GM21526 (cell line): ENCODE measurements at regions not wholly inside any gene's neighbourhood (a gene's known extent, or its start where the extent isn't known, plus 50 kb on each side); places are given as distances from the start of the nearest gene placed in this dataset.
"Not testable (repeated sequence)": the region's sequence is repeated elsewhere in the genome, so short reads cannot be mapped to it uniquely, and the experiment has no call there.

ENCODE experiments used
- ATAC-seq: cut with Tn5 transposase; IDR thresholded peaks from one replicate; pipeline ENCODE4 v1.9.1; 2021; ENCODE audit warnings: moderate library complexity; ENCODE audit not compliant: unreplicated experiment, low FRiP score

DNA sequence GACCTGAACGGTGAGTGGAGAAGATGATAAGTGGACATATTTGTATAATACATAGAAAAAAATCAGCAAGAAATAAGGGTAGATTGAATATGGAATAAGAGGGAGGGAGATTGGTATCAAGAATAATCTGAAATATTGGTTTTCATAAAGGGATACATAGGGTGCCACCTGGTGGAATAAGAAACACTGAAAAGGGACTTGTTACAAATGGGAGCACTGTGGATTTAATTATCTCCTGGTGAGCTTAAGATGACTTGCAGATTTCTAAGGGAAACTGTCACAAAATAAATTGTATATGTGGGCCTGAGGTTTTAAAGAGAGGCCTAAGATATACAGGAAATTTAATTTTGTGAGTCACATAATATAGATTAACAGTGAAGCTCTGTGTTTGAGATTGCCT is 1403.5 kb upstream of the CDH18 start:
- ATAC-seq: no peak

GRCh38 chr5:21360754-21361153 is 1372.8 kb upstream of the CDH18 start:
- not testable (repeated sequence) for ATAC-seq

DNA sequence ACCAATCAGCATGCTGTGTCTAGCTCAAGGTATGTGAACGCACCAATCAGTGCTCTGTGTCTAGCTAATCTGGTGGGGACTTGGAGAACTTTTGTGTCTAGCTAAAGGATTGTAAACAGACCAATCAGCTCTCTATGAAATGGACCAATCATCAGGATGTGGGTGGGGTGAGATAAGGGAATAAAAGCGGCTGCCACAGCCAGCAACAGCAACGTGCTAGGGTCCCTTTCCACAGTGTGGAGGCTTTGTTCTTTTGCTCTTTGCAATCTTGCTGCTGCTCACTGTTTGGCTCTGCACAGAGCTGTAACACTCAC is 1353.9 kb upstream of the CDH18 start:
- not testable (repeated sequence) for ATAC-seq

DNA sequence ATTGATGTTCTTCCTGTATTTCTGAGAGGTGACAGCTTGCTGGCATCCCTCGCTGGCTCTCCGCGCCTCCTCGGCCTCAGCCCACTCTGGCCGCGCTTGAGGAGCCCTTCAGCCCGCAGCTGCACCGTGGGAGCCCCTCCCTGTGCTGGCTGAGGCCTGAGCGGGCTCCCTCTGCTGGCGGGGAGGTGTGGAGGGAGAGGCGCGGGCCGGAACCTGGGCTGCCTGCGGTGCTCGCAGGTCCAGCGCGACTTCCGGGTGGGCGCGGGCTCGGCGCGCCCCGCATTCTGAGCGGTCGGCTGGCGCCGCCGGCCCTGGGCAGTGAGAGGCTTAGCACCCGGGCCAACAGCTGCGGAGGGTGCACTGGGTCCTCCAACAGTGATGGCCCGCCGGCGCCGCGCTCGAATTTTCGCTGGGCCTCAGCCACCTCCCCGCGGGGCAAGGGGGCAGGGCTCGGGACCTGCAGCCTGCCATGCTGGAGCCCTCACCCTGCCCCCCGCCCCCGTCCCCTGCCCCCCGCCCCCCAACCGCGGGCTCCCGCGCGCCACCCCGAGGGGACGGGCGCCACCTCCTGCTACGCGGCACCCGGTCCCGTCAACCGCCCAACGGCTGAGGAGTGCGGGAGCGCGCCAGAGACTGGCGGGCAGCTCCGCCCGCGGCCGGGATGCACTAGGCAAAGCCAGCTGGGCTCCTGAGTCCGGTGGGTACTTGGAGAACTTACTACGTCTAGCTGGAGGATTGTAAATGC is 1353.4 kb upstream of the CDH18 start:
- ATAC-seq: not testable (repeated sequence)

- ATAC-seq: not testable (repeated sequence)
These were observed 1352.2 kb upstream of the CDH18 start for GRCh38 chr5:21340233-21340632.

DNA sequence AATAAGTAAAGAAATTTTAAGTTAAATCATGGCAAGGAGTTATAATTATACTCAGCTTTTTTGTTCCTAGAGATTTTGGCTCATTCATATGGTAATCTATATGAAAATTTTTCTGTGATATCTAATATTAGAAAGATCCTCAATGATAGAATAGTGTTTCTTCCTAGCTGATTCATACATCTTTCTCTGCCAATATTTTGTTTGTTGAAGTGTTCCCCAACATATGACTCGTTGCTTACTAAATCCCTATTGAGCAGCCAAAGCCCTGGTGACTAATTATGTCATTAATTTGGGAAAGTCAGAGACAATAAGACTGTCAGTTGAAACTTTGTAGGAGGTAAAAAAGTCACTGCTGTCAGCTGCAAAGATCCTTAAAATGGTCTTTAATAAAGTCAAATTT is 1348.5 kb upstream of the CDH18 start:
- not testable (repeated sequence) for ATAC-seq

- not testable (repeated sequence) for ATAC-seq
These were observed 1327.4 kb upstream of the CDH18 start for GRCh38 chr5:21315376-21315775.

DNA sequence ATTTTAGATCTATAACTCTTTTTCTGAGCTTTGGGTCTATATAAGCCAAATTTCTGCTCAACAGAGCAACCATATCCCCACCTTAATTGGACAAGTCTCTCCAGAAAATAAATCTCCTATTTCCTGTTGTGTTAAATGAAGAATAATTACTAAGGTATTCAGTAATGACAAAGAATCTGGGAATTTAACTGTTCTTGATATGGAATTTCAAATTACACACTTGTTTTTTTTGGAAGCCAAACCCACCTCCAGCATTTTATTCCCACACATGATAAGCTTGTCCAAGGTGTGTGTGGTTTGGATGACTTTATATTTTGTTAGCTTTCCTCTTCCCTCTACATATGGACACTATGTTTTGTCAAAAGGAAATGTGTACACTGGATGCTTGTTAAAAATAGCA is 1313.2 kb upstream of the CDH18 start:
- not testable (repeated sequence) for ATAC-seq

GRCh38 chr5:21274361-21274760 is 1286.4 kb upstream of the CDH18 start:
- ATAC-seq: not testable (repeated sequence)

GRCh38 chr5:21263361-21263760 is 1275.4 kb upstream of the CDH18 start:
- no peak for ATAC-seq

DNA sequence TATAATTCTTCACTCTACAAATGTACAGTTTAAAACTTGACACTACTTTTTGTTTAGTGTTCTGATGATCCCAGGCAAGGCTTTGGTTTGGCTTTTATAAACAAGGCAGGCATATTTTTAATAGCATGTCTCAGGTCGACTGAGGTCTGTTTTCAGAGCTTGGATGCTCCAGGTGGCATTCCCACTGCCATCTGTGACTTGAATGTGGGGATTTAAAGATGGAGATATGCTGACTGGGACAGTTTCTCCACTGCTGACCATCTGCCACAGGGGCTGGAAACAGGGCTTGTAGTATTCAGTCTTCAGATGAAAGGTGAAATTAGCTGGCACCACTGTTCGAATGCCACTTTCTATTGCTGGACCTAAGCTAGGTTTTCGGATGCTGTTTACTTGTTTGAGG is 1266.2 kb upstream of the CDH18 start:
- ATAC-seq: no peak

- no peak for ATAC-seq
These were observed 1257.0 kb upstream of the CDH18 start for GRCh38 chr5:21244982-21245381.

DNA sequence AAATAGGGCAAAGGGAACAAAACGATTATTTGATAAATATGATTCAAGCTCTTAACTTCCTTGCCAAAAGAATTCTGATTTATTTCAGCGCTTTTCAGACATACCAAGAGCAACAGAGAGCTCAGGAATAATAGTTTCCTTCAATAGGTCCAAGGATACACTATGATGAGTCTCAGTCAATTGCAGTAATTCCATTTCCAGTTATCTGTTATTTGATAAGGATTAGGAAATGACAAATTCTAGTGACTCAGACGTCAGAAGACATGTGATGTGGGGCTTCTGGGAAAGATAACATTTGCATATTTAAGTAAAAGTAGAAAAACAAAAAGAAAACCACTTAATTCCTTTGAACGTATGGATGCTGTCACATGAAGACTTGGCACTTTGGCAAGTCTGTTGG is 1250.8 kb upstream of the CDH18 start:
- ATAC-seq: no peak

DNA sequence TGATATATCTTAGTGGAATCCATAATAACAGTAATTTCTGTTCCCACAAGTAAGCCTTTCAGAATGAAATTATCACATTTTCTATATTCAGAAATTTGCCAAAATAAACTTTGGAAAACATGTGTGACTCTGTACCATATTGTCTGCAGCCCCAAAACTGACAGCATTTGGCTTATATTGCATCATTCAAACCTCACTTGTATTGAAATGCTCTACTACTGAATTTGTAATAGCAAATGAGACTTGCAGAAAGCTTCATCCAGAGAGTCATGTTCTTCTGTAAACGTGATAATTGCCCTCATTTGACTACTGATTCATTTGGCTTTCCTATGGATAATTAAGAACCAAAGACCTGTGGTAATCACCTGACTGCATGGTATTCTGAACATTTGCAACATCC is 1249.5 kb upstream of the CDH18 start:
- no peak for ATAC-seq

DNA sequence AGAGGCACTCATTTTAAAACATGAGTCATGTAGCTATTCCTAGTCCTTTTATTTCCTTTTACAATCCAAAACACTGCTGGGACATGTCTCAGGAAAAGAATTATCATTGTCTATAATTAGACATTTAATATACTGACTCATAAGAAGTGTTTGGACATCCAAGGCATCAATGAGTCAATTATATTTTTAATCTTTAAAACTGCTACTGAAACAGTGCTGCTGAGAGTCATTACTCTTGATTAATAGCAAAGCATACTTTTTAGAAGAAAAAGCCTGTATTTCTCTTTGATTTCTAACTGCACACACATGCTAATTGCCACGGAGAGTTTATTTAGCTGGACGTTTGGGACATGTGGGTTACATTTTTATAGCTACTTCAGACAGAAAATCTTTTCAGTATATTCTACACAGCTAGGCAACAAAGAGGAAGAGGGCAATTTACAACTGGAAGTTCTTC is 1249.0 kb upstream of the CDH18 start:
- ATAC-seq: no peak

GRCh38 chr5:21236104-21236503 is 1248.1 kb upstream of the CDH18 start:
- ATAC-seq: no peak

DNA sequence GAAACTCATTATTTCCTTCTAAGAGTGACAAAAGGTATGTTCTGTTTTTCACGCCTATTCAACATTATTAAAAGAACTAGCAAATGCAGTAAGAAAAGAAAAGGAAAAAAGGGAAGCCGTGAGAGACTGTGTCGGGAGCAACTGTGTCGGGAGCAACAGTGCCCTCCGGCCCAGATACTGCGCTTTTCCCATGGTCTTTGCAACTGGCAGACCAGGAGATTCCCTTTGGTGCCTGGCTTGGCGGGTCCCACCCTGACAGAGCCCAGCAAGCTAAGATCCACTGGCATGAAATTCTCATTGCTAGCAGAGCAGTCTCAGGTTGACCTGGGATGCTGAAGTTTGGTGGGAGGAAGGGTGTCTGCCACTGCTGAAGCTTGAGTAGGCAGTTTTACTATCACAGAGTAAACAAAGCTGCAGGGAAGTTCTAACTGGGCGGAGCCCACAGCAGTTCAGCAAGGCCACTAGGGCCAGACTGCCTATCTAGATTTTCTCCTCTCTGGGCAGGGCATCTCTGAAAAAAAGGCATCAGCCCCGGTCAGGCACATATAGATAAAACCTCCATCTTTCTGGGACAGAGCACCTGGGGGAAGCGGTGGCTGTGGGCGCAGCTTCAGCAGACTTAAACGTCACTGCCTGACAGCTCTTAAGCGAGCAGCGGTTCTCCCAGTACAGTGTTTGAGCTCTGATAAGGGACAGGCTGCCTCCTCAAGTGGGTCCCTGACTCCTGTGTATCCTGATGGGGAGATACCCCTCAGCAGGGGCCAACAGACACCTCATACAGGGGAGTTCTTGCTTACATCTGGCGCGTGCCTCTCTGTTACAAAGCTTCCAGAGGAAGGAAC is 1237.4 kb upstream of the CDH18 start:
- ATAC-seq: no peak

DNA sequence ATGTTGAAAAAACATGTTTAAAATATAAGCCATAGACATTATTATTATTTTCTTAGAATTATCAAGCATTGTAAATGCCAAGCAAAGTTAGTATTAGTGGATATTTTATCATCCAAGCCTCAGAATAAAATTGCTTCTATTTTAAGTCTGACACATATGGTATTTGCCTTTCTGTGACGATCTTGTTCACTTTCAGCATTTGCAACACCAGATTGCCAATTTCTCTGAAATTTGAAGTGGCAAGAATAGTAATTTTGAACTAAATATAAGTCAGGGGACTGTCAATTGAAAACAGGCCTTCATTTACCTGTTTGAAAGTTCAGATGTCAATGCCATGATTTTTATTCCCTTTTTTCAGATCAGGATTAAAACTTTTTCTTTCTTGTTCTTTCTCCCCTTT is 1233.6 kb upstream of the CDH18 start:
- no peak for ATAC-seq

- no peak for ATAC-seq
These were observed 1232.0 kb upstream of the CDH18 start for GRCh38 chr5:21219966-21220365.

DNA sequence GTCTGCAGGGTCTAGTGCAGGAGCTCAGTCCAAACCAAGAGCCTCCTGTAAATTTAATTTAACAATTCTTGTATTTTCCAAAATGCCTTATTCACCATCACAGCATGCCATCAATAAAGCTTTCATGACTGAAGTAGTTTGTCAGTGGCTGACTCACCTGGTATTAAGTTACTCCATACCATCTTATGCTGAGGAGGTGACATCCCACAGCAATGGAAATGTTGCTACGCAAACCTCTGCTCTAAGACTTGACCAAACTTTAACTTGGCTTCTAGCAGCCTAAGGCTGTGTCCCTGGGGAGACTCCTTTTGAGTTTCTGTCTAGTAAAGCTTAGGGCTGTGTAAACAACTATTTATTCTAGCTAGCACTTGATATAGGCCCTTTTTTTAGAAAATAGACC is 1231.3 kb upstream of the CDH18 start:
- ATAC-seq: no peak

DNA sequence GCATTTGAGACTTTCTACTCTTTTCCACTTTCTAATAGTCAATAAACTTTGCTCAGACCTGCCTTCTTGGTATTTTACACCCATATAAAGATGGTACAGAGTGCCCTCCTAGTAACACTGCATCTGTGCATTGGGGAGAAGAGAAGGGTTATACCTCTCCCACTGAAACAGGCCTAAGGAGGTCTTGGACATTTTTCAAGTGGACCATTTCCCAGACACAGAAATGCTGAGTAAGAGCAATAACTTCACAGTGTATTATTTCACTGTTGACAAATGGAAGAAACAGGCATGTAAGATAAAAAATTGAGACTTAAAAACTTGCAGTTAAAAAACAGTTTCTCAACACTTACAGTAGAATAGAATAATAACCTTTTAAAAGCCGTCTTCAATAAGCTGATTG is 1224.0 kb upstream of the CDH18 start:
- no peak for ATAC-seq

DNA sequence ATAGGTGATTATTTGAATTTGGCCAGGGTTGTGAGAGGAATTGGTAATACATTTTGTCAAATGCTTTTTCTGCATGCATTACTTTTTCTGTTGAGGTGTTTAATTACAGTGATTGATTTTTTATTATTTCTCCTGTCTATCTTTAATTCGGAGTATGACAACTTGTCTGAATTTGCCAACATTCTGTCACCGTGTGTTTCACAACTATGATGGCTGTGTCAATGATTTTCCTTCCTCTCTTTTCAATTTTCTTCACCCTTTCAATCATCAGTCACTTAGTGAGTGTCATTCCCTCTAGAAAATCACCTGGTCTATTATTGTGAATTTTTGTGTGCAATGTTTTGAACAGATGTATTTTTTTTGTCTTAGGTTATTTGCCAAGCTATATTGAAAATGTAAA is 1221.4 kb upstream of the CDH18 start:
- ATAC-seq: no peak
